ENCODE measurements at regions not wholly inside any gene's neighbourhood (a gene's known extent, or its start where the extent isn't known, plus 50 kb on each side); places are given as distances from the start of the nearest gene placed in this dataset.
"Not testable (repeated sequence)": the region's sequence is repeated elsewhere in the genome, so short reads cannot be mapped to it uniquely, and the experiment has no call there.

DNA sequence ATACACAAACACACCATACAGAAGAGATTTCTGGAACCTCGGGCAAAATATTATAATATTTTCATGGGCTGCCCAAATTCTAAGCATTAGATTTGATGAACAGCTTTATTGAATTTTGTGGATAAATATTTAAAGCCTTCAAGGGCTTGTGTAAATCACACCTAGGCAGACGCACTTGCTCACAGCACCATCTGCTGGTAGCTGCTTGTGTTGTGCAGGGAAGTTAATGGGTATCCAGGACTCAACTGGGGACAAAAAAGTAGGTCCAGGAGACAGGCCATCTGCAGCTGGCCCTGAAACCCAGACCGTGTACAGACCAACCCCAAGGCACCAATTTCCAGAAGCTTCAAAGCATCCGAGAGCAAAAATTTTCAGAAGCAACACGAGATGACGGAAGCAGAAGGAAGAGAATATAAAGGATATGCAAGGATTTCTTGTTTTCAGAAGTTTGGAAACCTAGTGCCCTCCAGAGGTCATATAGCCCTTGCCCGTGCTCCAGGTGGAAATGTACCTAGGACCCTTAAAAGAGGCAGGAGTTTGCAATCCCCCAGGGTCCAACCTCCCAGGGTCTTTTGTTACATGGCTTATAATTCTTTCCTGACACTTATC lies 140.0 kb downstream of the CHD9NB start:
- H3K9me3 ChIP-seq (ENCODE audit: insufficient read depth, low read depth, low read length): no peaks in the 10 kb centered on the region
- Mint-ChIP-seq H3K9me3 (ENCODE audit: unreplicated experiment) (no peaks in the 10 kb centered on the region), H3K4me3 (ENCODE audit: unreplicated experiment) (no peak overlapping the region), H3K4me1 (ENCODE audit: low read depth, unreplicated experiment) (no peaks in the 10 kb centered on the region), H3K36me3 (ENCODE audit: low read depth, unreplicated experiment) (no peaks in the 10 kb centered on the region), H3K27me3 (ENCODE audit: low read depth, unreplicated experiment) (no peaks in the 10 kb centered on the region), H3K27ac (ENCODE audit: unreplicated experiment) (no peak overlapping the region)
- H3K4me1 ChIP-seq (ENCODE audit: insufficient read depth, low read length): no peaks in the 10 kb centered on the region
- H3K9ac ChIP-seq (ENCODE audit: low read length): no peak overlapping the region
- DNase-seq (ENCODE audit: low read depth) (peak; percentile 20), FAIRE-seq (peak; percentile 54)
- H4K20me1 ChIP-seq (ENCODE audit: insufficient read depth, low read length): no peaks in the 10 kb centered on the region
- H3K27ac ChIP-seq (ENCODE audit: low read depth, low read length): no peak overlapping the region
- no peak overlapping the region for H2AFZ ChIP-seq (ENCODE audit: low read depth, low read length)
- no peak overlapping the region for H3K4me3 ChIP-seq (ENCODE audit: insufficient read depth, low read depth, low read length)
- TF ChIP-seq, protein P1, sequence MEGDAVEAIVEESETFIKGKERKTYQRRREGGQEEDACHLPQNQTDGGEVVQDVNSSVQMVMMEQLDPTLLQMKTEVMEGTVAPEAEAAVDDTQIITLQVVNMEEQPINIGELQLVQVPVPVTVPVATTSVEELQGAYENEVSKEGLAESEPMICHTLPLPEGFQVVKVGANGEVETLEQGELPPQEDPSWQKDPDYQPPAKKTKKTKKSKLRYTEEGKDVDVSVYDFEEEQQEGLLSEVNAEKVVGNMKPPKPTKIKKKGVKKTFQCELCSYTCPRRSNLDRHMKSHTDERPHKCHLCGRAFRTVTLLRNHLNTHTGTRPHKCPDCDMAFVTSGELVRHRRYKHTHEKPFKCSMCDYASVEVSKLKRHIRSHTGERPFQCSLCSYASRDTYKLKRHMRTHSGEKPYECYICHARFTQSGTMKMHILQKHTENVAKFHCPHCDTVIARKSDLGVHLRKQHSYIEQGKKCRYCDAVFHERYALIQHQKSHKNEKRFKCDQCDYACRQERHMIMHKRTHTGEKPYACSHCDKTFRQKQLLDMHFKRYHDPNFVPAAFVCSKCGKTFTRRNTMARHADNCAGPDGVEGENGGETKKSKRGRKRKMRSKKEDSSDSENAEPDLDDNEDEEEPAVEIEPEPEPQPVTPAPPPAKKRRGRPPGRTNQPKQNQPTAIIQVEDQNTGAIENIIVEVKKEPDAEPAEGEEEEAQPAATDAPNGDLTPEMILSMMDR (IDR thresholded peaks at IDR 0.05; ENCODE audit: insufficient read depth, low read depth, low read length): peak; percentile 73
- TF ChIP-seq EZH2 (IDR thresholded peaks at IDR 0.05; ENCODE audit: insufficient read depth, low read length): no peak
- H3K4me2 ChIP-seq (ENCODE audit: low read length): no peak overlapping the region
- H3K27me3 ChIP-seq (ENCODE audit: insufficient read depth, low read length): no peaks in the 10 kb centered on the region
- H3K79me2 ChIP-seq (ENCODE audit: insufficient read depth, low read length): no peaks in the 10 kb centered on the region
- H3K36me3 ChIP-seq (ENCODE audit: insufficient read depth, low read length): no peaks in the 10 kb centered on the region

DNA sequence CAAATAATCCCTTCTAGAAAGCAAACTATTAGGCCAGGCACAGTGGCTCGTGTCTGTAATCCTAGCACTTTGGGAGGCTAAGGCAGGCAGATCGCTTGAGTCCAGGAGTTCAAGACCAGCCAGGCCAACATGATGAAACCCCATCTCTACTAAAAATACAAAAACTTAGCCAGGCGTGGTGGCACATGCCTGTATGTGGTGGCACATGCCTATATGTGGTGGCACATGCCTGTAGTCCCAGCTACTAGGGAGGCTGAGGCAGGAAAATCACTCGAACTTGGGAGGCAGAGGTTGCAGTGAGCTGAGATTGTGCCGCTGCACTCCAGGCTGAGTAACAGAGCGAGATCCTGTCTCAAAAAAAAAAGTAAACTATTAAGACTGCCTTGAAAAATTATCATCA lies 144.6 kb downstream of the CHD9NB start:
- H3K27me3 Mint-ChIP-seq (ENCODE audit: low read depth, unreplicated experiment); H4K20me1 ChIP-seq (ENCODE audit: insufficient read depth, low read length); H3K4me1 Mint-ChIP-seq (ENCODE audit: low read depth, unreplicated experiment); FAIRE-seq; H3K9me3 ChIP-seq (ENCODE audit: insufficient read depth, low read depth, low read length); H3K9me3 Mint-ChIP-seq (ENCODE audit: unreplicated experiment); H3K27ac Mint-ChIP-seq (ENCODE audit: unreplicated experiment); H3K4me3 ChIP-seq (ENCODE audit: insufficient read depth, low read depth, low read length); H3K27me3 ChIP-seq (ENCODE audit: insufficient read depth, low read length); H3K36me3 Mint-ChIP-seq (ENCODE audit: low read depth, unreplicated experiment); DNase-seq (ENCODE audit: low read depth); H3K4me1 ChIP-seq (ENCODE audit: insufficient read depth, low read length); H3K9ac ChIP-seq (ENCODE audit: low read length); H3K4me3 Mint-ChIP-seq (ENCODE audit: unreplicated experiment); H3K27ac ChIP-seq (ENCODE audit: low read depth, low read length); H2AFZ ChIP-seq (ENCODE audit: low read depth, low read length); H3K36me3 ChIP-seq (ENCODE audit: insufficient read depth, low read length); H3K79me2 ChIP-seq (ENCODE audit: insufficient read depth, low read length); H3K4me2 ChIP-seq (ENCODE audit: low read length): not testable (repeated sequence)

DNA sequence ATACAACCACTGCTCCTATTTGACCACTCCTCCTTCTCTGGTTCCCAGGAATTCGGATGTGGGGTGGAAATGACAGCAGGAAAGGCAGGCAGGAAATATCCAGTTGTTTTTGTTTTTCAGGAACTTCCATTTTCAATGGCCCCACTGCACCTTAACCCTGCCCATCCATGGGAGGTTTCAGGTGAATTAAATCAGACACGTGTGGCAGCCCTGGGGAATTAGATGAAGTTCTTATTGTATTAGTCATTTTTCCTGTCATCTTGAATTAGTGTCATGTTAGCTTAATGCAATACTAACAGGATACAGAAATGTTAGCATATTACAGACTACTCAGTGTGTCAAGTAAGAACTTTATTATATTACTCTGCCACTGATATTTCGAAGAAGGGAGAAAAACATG lies 146.4 kb downstream of the CHD9NB start:
- Mint-ChIP-seq H3K36me3 (ENCODE audit: low read depth, unreplicated experiment) (no peaks in the 10 kb centered on the region), H3K27me3 (ENCODE audit: low read depth, unreplicated experiment) (no peaks in the 10 kb centered on the region), H3K27ac (ENCODE audit: unreplicated experiment) (no peak overlapping the region), H3K4me1 (ENCODE audit: low read depth, unreplicated experiment) (no peaks in the 10 kb centered on the region), H3K4me3 (ENCODE audit: unreplicated experiment) (no peak overlapping the region), H3K9me3 (ENCODE audit: unreplicated experiment) (no peaks in the 10 kb centered on the region)
- no peak overlapping the region for H2AFZ ChIP-seq (ENCODE audit: low read depth, low read length)
- no peaks in the 10 kb centered on the region for H3K27me3 ChIP-seq (ENCODE audit: insufficient read depth, low read length)
- no peak overlapping the region for H3K9ac ChIP-seq (ENCODE audit: low read length)
- FAIRE-seq: no peak
- no peak for DNase-seq (ENCODE audit: low read depth)
- no peak overlapping the region for H3K27ac ChIP-seq (ENCODE audit: low read depth, low read length)
- H3K4me3 ChIP-seq (ENCODE audit: insufficient read depth, low read depth, low read length): no peak overlapping the region
- no peaks in the 10 kb centered on the region for H4K20me1 ChIP-seq (ENCODE audit: insufficient read depth, low read length)
- no peaks in the 10 kb centered on the region for H3K4me1 ChIP-seq (ENCODE audit: insufficient read depth, low read length)
- no peaks in the 10 kb centered on the region for H3K9me3 ChIP-seq (ENCODE audit: insufficient read depth, low read depth, low read length)
- no peaks in the 10 kb centered on the region for H3K36me3 ChIP-seq (ENCODE audit: insufficient read depth, low read length)
- no peak overlapping the region for H3K4me2 ChIP-seq (ENCODE audit: low read length)
- no peaks in the 10 kb centered on the region for H3K79me2 ChIP-seq (ENCODE audit: insufficient read depth, low read length)
- TF ChIP-seq, protein P1 (IDR thresholded peaks at IDR 0.05; ENCODE audit: insufficient read depth, low read depth, low read length): no peak

All from astrocyte (in vitro differentiated cells and primary cell).